Lower leg skin (tissue), 3 donors: ENCODE measurements at regions not wholly inside any gene's neighbourhood (a gene's known extent, or its start where the extent isn't known, plus 50 kb on each side); places are given as distances from the start of the nearest gene placed in this dataset.

ENCODE experiments used
- CTCF ChIP-seq, 3 donors: fragments of 450-650 bp; IDR thresholded peaks; one replicate each; pipeline ENCODE4 v1.5.1; 2016; ENCODE audit warnings: antibody characterized with exemption in 3 of 3, mild to moderate bottlenecking in 3 of 3, moderate library complexity in 2 of 3
- POLR2A ChIP-seq, 2 donors: fragments of 450-650 bp; IDR thresholded peaks; one replicate each; pipeline ENCODE4 v1.6.1; 2016 to 2017; ENCODE audit warnings: antibody characterized with exemption in 2 of 2, mild to moderate bottlenecking in 1 of 2, moderate library complexity in 1 of 2

GRCh38 chr7:142503036-142503435, 245.2 kb upstream of the PRSS58 start:
- TF ChIP-seq CTCF (IDR thresholded peaks at IDR 0.05) (no peak), POLR2A (IDR thresholded peaks at IDR 0.05) (no peak)
